ENCODE measurements at regions not wholly inside any gene's neighbourhood (a gene's known extent, or its start where the extent isn't known, plus 50 kb on each side); places are given as distances from the start of the nearest gene placed in this dataset.

- intact Hi-C loops (cut with DNase I; ENCODE audit: low total_unique reads): no loop called here
- no peaks in the 10 kb centered on the region for H3K36me3 ChIP-seq
- H3K9me3 ChIP-seq: no peaks in the 10 kb centered on the region
- no peak for DNase-seq
- H3K27me3 ChIP-seq: no peaks in the 10 kb centered on the region
- H3K4me3 ChIP-seq: no peak overlapping the region
- H3K4me1 ChIP-seq: no peaks in the 10 kb centered on the region
- TF ChIP-seq CTCF (IDR thresholded peaks at IDR 0.05): no peak
- TF ChIP-seq POLR2A (IDR thresholded peaks at IDR 0.05): no peak
- no peak overlapping the region for H3K27ac ChIP-seq
Observed at GRCh38 chr13:53460796-53461195, 432.2 kb downstream of the OLFM4 start.

GRCh38 chr13:53463106-53463505, 434.5 kb downstream of the OLFM4 start:
- Histone ChIP-seq H3K4me1 (no peaks in the 10 kb centered on the region), H3K27ac (no peak overlapping the region), H3K36me3 (no peaks in the 10 kb centered on the region), H3K9me3 (no peaks in the 10 kb centered on the region), H3K4me3 (no peak overlapping the region), H3K27me3 (no peaks in the 10 kb centered on the region)
- TF ChIP-seq CTCF (IDR thresholded peaks at IDR 0.05): no peak
- no peak for TF ChIP-seq POLR2A (IDR thresholded peaks at IDR 0.05)
- no peak for DNase-seq
- intact Hi-C loops (cut with DNase I; ENCODE audit: low total_unique reads): no loop called here

GRCh38 chr13:53466576-53466975, 438.0 kb downstream of the OLFM4 start:
- no peak for TF ChIP-seq POLR2A (IDR thresholded peaks at IDR 0.05)
- TF ChIP-seq CTCF (IDR thresholded peaks at IDR 0.05): no peak
- Histone ChIP-seq H3K27me3 (no peaks in the 10 kb centered on the region), H3K4me1 (no peaks in the 10 kb centered on the region), H3K27ac (no peak overlapping the region), H3K4me3 (no peak overlapping the region), H3K9me3 (no peaks in the 10 kb centered on the region), H3K36me3 (no peaks in the 10 kb centered on the region)
- intact Hi-C loops (cut with DNase I; ENCODE audit: low total_unique reads): no loop called here
- DNase-seq: no peak

DNA sequence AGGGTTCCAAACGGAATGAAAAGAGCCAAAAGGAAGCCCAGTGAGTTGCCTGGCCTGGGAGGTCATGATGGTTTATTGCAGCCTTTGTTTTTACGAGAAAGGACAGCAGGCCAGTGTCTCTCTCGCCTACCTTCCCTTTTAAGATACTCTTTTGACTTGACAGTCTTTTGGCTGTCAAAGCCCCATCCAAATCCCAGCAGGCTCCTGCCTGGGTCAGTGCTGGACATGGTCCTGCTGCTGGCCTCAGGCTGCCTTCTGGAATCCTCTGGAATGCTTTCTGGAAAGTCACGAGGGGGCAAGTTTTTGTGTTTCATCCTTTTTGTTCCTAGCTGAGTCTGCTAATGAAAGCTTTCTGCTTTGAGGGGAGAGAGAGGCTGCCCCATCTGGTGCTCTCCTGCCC, 444.8 kb downstream of the OLFM4 start:
- intact Hi-C loops (cut with DNase I; ENCODE audit: low total_unique reads): no loop called here
- H3K27ac ChIP-seq: no peak overlapping the region
- H3K4me1 ChIP-seq: no peaks in the 10 kb centered on the region
- no peak for DNase-seq
- no peaks in the 10 kb centered on the region for H3K27me3 ChIP-seq
- no peaks in the 10 kb centered on the region for H3K9me3 ChIP-seq
- TF ChIP-seq CTCF (IDR thresholded peaks at IDR 0.05) (no peak), POLR2A (IDR thresholded peaks at IDR 0.05) (no peak)
- H3K36me3 ChIP-seq: no peaks in the 10 kb centered on the region
- no peak overlapping the region for H3K4me3 ChIP-seq

DNA sequence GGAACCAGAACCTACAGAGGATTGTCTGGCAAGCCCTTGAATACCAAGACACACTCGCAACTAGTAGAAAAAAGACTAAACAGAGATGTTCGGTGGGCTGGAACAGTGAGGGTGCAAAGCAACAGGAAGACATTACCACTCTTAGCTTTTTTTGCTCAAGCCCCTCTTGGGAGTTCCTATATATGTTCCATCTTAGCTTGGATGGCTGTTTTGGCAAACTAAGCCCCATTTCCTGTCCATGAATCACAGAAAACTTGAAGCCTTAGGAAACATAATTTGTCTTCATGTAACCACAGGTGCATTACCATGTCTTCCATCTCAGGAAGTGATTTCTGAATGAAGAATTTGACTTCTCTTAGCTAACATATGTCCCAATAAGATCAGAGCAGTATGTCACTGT, 446.3 kb downstream of the OLFM4 start:
- Histone ChIP-seq H3K36me3 (no peaks in the 10 kb centered on the region), H3K9me3 (no peaks in the 10 kb centered on the region), H3K27me3 (no peaks in the 10 kb centered on the region), H3K27ac (no peak overlapping the region), H3K4me1 (no peaks in the 10 kb centered on the region), H3K4me3 (no peak overlapping the region)
- TF ChIP-seq CTCF (IDR thresholded peaks at IDR 0.05) (no peak), POLR2A (IDR thresholded peaks at IDR 0.05) (no peak)
- intact Hi-C loops (cut with DNase I; ENCODE audit: low total_unique reads): no loop called here
- DNase-seq: no peak

Data from uterus (tissue), 3 donors.